HUES48 (cell line): ENCODE measurements at regions not wholly inside any gene's neighbourhood (a gene's known extent, or its start where the extent isn't known, plus 50 kb on each side); places are given as distances from the start of the nearest gene placed in this dataset.
"Not testable (repeated sequence)": the region's sequence is repeated elsewhere in the genome, so short reads cannot be mapped to it uniquely, and the experiment has no call there.

Source experiments
- H3K27ac ChIP-seq: one replicate; pipeline ENCODE4 v1.7.0; 2013; ENCODE audit warnings: low read depth, low read length, inconsistent platforms
- H3K27me3 ChIP-seq: 2 replicates; pipeline ENCODE4 v1.6.1; 2013; ENCODE audit warnings: mild to moderate bottlenecking, low read length; ENCODE audit not compliant: control insufficient read depth, insufficient read depth
- H3K36me3 ChIP-seq: 2 replicates; pipeline ENCODE4 v1.6.1; 2013; ENCODE audit warnings: low read length; ENCODE audit not compliant: control insufficient read depth, insufficient read depth
- H3K4me1 ChIP-seq: 2 replicates; pipeline ENCODE4 v1.6.1; 2013; ENCODE audit warnings: mild to moderate bottlenecking, low read length; ENCODE audit not compliant: control insufficient read depth, insufficient read depth
- H3K4me3 ChIP-seq: 2 replicates; pipeline ENCODE4 v1.5.1; 2013; ENCODE audit warnings: mild to moderate bottlenecking, low read depth, low read length
- H3K9ac ChIP-seq: 2 replicates; pipeline ENCODE4 v1.6.1; 2013; ENCODE audit warnings: mild to moderate bottlenecking, low read depth, low read length, moderate library complexity
- H3K9me3 ChIP-seq: 2 replicates; pipeline ENCODE4 v1.6.1; 2013; ENCODE audit warnings: low read length; ENCODE audit not compliant: control insufficient read depth, insufficient read depth

DNA sequence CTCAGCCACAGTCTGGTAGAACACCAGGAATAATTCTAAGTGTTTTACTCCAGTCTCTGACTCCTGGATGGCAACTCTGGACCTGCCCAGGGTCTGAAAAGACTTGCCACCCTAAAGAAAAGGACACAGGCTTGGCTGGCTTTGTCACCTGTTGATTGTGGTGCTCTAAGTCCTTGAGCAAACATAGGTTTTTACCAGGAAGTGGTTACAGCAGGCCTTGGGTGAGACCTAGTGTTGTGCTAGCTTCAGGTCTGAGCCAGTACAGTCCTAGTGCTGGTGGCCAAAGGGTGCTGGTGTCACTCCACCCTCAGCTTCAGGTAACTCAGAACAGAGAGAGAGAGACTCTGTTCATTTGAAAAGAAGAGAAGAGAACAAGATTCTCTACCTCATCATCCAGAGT, 1239.4 kb upstream of the CRIM1 start:
- Histone ChIP-seq H3K27me3 (no peaks in the 10 kb centered on the region), H3K9ac (no peak overlapping the region), H3K27ac (no peak overlapping the region), H3K36me3 (no peaks in the 10 kb centered on the region), H3K4me1 (no peaks in the 10 kb centered on the region), H3K4me3 (no peak overlapping the region), H3K9me3 (peaks cover 8% of the 10 kb centered on the region; the same call in 1 of the 2 replicates)

DNA sequence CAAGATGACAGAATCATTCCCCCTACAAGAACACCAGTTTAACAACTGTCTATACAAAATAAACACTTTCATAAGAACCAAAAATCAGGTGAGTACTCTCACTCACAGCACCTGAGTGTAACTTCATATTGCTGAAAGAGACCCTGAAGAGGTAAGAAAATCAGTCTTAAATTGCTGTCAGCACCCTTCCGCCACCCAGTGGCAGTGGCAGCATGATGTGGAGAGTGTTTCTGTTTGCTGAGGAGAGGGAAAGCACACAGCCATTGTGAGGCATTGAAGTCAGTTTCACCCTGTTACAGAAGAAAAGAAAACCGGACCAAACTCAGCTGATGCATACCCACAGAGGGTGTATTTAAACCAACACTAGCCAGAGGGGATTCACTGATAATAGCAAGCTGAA, 1240.8 kb upstream of the CRIM1 start:
- no peaks in the 10 kb centered on the region for H3K27me3 ChIP-seq
- H3K9ac ChIP-seq: no peak overlapping the region
- no peak overlapping the region for H3K4me3 ChIP-seq
- H3K27ac ChIP-seq: no peak overlapping the region
- no peaks in the 10 kb centered on the region for H3K4me1 ChIP-seq
- H3K9me3 ChIP-seq: peaks cover 8% of the 10 kb centered on the region; the same call in 1 of the 2 replicates
- H3K36me3 ChIP-seq: no peaks in the 10 kb centered on the region

GRCh38 chr2:35112367-35112766, 1243.2 kb upstream of the CRIM1 start:
- H3K36me3 ChIP-seq, H3K4me1 ChIP-seq, H3K27ac ChIP-seq, H3K9me3 ChIP-seq, H3K9ac ChIP-seq, H3K4me3 ChIP-seq, H3K27me3 ChIP-seq: not testable (repeated sequence)

DNA sequence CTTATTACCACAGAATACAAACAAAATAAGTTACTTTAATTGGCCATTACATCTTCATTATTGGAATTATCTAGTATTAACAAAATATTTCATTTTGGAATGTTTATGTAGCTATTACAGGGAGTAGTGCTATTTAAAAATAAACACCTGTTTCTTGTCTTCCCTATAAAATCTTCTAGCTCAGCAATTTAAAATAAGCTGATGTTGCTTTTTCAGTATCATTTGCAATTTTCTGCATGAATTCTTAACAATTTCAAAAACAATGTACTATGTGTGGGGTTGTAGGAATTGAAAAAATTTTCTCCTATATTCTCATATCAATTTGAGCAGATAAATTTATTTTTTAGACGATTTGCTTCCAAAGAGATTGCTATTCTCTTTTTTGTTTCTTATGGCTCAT, 1251.3 kb upstream of the CRIM1 start:
- no peak overlapping the region for H3K4me3 ChIP-seq
- H3K9me3 ChIP-seq: no peaks in the 10 kb centered on the region
- H3K36me3 ChIP-seq: no peaks in the 10 kb centered on the region
- H3K9ac ChIP-seq: no peak overlapping the region
- no peak overlapping the region for H3K27ac ChIP-seq
- no peaks in the 10 kb centered on the region for H3K4me1 ChIP-seq
- H3K27me3 ChIP-seq: no peaks in the 10 kb centered on the region

- Histone ChIP-seq H3K27me3 (no peaks in the 10 kb centered on the region), H3K27ac (no peak overlapping the region), H3K4me1 (no peaks in the 10 kb centered on the region), H3K9ac (no peak overlapping the region), H3K4me3 (no peak overlapping the region), H3K9me3 (no peaks in the 10 kb centered on the region), H3K36me3 (no peaks in the 10 kb centered on the region)
Measured at GRCh38 chr2:35099342-35099741, 1256.2 kb upstream of the CRIM1 start.

DNA sequence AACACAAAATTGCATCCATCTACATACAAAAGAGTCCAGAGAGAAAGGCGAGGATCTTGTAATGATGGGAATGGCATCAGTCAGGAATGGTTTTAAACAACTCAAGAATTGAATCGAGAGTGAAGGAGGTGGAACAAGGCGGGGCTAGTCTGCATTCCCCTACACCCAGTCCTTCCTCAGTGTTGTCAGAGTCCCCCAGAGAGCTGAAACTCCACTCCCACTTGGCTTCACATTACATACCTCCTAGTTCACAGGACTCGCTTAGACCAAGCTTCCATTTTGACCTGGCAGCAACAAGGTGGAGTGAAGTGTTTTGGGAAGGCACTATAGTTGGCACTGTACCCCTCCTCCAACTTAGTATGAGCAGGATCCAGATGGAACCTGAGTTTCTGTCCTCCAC, 1273.5 kb upstream of the CRIM1 start:
- peaks cover 7% of the 10 kb centered on the region for H3K4me1 ChIP-seq
- no peaks in the 10 kb centered on the region for H3K9me3 ChIP-seq
- no peaks in the 10 kb centered on the region for H3K36me3 ChIP-seq
- H3K4me3 ChIP-seq: no peak overlapping the region
- H3K27ac ChIP-seq: no peak overlapping the region
- no peaks in the 10 kb centered on the region for H3K27me3 ChIP-seq
- no peak overlapping the region for H3K9ac ChIP-seq

GRCh38 chr2:35081622-35082015, 1274.0 kb upstream of the CRIM1 start:
- no peaks in the 10 kb centered on the region for H3K36me3 ChIP-seq
- H3K27ac ChIP-seq: no peak overlapping the region
- no peak overlapping the region for H3K9ac ChIP-seq
- H3K4me1 ChIP-seq: peaks cover 7% of the 10 kb centered on the region
- no peaks in the 10 kb centered on the region for H3K27me3 ChIP-seq
- no peak overlapping the region for H3K4me3 ChIP-seq
- no peaks in the 10 kb centered on the region for H3K9me3 ChIP-seq

- Histone ChIP-seq H3K4me3 (no peak overlapping the region), H3K9me3 (no peaks in the 10 kb centered on the region), H3K4me1 (peaks cover 7% of the 10 kb centered on the region), H3K27ac (no peak overlapping the region), H3K36me3 (no peaks in the 10 kb centered on the region), H3K27me3 (no peaks in the 10 kb centered on the region), H3K9ac (no peak overlapping the region)
Measured at GRCh38 chr2:35081001-35081621, 1274.5 kb upstream of the CRIM1 start.

- Histone ChIP-seq H3K36me3 (no peaks in the 10 kb centered on the region), H3K9me3 (no peaks in the 10 kb centered on the region), H3K9ac (no peak overlapping the region), H3K4me3 (no peak overlapping the region), H3K27ac (no peak overlapping the region), H3K4me1 (peaks cover 7% of the 10 kb centered on the region), H3K27me3 (no peaks in the 10 kb centered on the region)
Measured at GRCh38 chr2:35080231-35080910, 1275.2 kb upstream of the CRIM1 start.

DNA sequence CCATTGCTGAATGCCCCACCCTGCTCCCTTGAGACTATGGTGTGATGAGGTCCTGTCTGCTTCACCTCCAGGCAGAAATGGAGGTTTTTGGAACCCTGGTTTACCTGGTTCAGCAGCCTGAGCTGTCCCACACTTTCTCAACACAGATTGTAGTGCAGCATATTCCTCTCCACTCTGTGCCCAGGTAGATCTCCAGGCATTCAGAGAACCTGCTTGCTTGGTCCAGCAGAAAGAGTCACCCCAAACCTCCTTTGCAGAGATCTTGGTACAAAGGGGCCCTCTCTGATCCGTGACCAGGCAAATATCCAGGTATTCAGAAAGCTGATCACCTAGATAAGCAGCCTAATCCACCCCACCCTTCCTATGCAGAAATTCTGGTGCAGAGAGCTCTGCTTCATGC, 1288.2 kb upstream of the CRIM1 start:
- Histone ChIP-seq H3K27me3 (no peaks in the 10 kb centered on the region), H3K36me3 (no peaks in the 10 kb centered on the region), H3K9ac (no peak overlapping the region), H3K9me3 (no peaks in the 10 kb centered on the region), H3K4me1 (no peaks in the 10 kb centered on the region), H3K4me3 (no peak overlapping the region), H3K27ac (no peak overlapping the region)

DNA sequence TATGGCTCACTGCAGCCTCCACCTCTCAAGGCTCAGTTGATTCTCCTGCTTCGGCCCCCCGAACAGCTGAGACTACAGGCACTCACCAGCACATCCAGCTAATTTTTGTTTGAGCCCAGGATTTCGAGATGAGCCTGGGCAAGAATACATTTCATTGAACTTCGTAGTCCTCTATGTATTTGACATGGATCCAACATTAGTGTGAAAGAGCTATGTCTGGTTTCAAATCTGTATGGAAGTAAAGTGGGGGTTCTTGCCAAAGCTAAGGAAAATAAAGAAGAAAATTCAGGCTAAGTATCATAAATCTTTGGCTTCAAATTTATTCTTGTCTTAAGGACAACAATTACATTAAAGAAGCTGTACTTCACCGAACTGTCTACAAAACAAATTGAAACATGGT, 1291.7 kb upstream of the CRIM1 start:
- Histone ChIP-seq H3K9me3 (no peaks in the 10 kb centered on the region), H3K4me1 (no peaks in the 10 kb centered on the region), H3K4me3 (no peak overlapping the region), H3K36me3 (no peaks in the 10 kb centered on the region), H3K27ac (no peak overlapping the region), H3K27me3 (no peaks in the 10 kb centered on the region), H3K9ac (no peak overlapping the region)
